GM10266 (cell line): ENCODE measurements at regions not wholly inside any gene's neighbourhood (a gene's known extent, or its start where the extent isn't known, plus 50 kb on each side); places are given as distances from the start of the nearest gene placed in this dataset.

Experiments used
- DNase-seq: peaks from one replicate; pipeline ENCODE4 v3.0.0; 2012; ENCODE audit errors: extremely low spot score
- CTCF ChIP-seq: IDR thresholded peaks from 2 replicates; pipeline ENCODE4 v1.5.1; 2012; ENCODE audit warnings: mild to moderate bottlenecking, low read depth; ENCODE audit not compliant: control insufficient read depth, insufficient read depth; ENCODE audit errors: missing control alignments

- DNase-seq: no peak
- no peak for TF ChIP-seq CTCF
These were observed 75.9 kb downstream of the EDN3 start for GRCh38 chr20:59376109-59376841.

GRCh38 chr20:59376998-59377397, 76.6 kb downstream of the EDN3 start:
- no peak for TF ChIP-seq CTCF
- no peak for DNase-seq

GRCh38 chr20:59377842-59378241, 77.4 kb downstream of the EDN3 start:
- TF ChIP-seq CTCF: no peak
- DNase-seq: no peak

GRCh38 chr20:59378396-59378795, 78.0 kb downstream of the EDN3 start:
- no peak for DNase-seq

GRCh38 chr20:59378966-59379365, 78.6 kb downstream of the EDN3 start:
- no peak for TF ChIP-seq CTCF

More at GRCh38 chr20:59378396-59378795, 78.0 kb downstream of the EDN3 start:
- no peak for TF ChIP-seq CTCF

GRCh38 chr20:59381689-59382088, 81.3 kb downstream of the EDN3 start:
- no peak for TF ChIP-seq CTCF
- no peak for DNase-seq

More at GRCh38 chr20:59378966-59379365, 78.6 kb downstream of the EDN3 start:
- DNase-seq: no peak

GRCh38 chr20:59382157-59382725, 81.8 kb downstream of the EDN3 start:
- no peak for TF ChIP-seq CTCF
- no peak for DNase-seq
